ENCODE measurements at regions not wholly inside any gene's neighbourhood (a gene's known extent, or its start where the extent isn't known, plus 50 kb on each side); places are given as distances from the start of the nearest gene placed in this dataset.

- TF ChIP-seq CTCF (IDR thresholded peaks at IDR 0.05; ENCODE audit: insufficient read depth, low read depth, low read length) (no peak), EZH2 (IDR thresholded peaks at IDR 0.05; ENCODE audit: insufficient read depth, low read length) (no peak)
Measured at GRCh38 chr11:70490208-70490607, 91.9 kb downstream of the CTTN start.
